GM12891 (cell line): ENCODE measurements at regions not wholly inside any gene's neighbourhood (a gene's known extent, or its start where the extent isn't known, plus 50 kb on each side); places are given as distances from the start of the nearest gene placed in this dataset.

Experiments used
- PAX5 ChIP-seq: IDR thresholded peaks from 2 replicates; pipeline ENCODE4 v1.6.1; 2011; ENCODE audit warnings: low read length, moderate library complexity, mild to moderate bottlenecking; ENCODE audit not compliant: insufficient read depth, severe bottlenecking
- POLR2A ChIP-seq: IDR thresholded peaks from 2 replicates; pipeline ENCODE4 v1.6.1; 2011; ENCODE audit warnings: low read depth, low read length, control low read depth
- POLR2AphosphoS5 ChIP-seq: IDR thresholded peaks from 2 replicates; pipeline ENCODE4 v1.6.1; 2011; ENCODE audit warnings: low read depth, low read length, control low read depth
- POU2F2 ChIP-seq: IDR thresholded peaks from 2 replicates; pipeline ENCODE4 v1.6.1; 2011; ENCODE audit warnings: low read depth, mild to moderate bottlenecking, control low read depth, low read length, moderate library complexity
- SPI1 ChIP-seq: IDR thresholded peaks from 2 replicates; pipeline ENCODE4 v1.6.1; 2011; ENCODE audit warnings: low read depth, low read length, control low read depth
- TAF1 ChIP-seq: IDR thresholded peaks from 2 replicates; pipeline ENCODE4 v1.6.1; 2011; ENCODE audit warnings: low read depth, low read length, control low read depth

GRCh38 chr3:117128872-117129271 lies 419.3 kb downstream of the TUSC7 start:
- TF ChIP-seq POLR2A (no peak), POLR2AphosphoS5 (no peak), TAF1 (no peak), SPI1 (no peak), PAX5 (no peak), POU2F2 (no peak)
